Right lung (tissue), 2 donors: ENCODE measurements at regions not wholly inside any gene's neighbourhood (a gene's known extent, or its start where the extent isn't known, plus 50 kb on each side); places are given as distances from the start of the nearest gene placed in this dataset.

ENCODE experiments used
- DNase-seq, 2 donors: peaks; one replicate each; pipeline ENCODE4 v3.0.0-alpha.2; 2013

DNA sequence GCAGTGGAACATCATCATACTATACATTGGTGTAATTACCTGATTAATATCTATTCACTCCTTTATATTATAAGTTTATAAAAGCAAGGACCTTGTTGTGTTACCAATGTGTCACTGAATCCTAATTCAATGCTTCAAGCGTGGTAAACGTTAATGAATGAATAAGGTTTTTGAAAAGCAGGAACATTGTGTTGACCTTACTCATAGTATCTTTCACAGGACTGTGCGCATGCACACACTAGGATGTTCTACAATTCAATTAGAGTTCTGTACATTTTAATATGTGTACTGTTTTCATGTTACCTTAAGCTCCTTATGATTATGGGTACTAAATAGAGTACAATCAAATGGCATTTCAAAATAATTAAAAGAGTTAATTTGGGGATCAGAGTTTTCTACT lies 578.5 kb downstream of the BMP2 start:
- no peak for DNase-seq

DNA sequence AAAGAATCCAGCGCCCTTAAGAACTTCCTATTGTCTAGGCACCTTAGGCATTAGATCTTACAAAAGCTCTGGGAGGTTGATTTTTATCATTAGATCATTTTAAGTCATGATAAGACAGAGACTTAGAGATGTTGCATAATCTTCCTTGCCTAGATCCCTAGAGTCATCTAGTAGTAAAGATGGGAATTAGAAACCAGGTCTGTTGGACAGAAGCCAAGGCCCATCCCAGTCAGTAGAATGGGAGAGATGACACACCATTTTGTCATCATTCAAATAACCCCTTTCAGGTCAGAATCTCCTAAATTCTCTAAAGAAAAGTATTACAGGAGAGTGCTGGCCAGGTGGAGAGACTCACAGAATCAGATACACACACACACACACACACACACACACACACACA lies 579.1 kb downstream of the BMP2 start:
- no peak for DNase-seq

DNA sequence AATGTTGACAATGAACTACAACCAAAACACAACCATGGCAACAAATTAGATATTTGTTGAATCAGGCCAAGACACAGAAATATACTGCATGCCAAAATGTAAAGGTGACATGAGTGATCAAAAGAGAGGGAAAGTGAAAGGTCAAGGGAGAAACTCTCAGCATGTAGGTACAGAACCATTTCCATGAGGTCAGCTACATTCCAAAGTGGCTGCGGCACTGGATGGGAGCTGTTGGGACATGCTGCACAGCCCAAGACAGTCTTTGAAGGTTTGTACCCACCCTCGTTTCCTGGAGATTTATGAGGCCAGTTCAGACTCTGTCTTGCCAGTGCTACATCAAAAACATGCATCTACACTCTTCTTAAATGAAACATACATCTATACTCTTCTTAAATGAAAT lies 579.9 kb downstream of the BMP2 start:
- no peak for DNase-seq

DNA sequence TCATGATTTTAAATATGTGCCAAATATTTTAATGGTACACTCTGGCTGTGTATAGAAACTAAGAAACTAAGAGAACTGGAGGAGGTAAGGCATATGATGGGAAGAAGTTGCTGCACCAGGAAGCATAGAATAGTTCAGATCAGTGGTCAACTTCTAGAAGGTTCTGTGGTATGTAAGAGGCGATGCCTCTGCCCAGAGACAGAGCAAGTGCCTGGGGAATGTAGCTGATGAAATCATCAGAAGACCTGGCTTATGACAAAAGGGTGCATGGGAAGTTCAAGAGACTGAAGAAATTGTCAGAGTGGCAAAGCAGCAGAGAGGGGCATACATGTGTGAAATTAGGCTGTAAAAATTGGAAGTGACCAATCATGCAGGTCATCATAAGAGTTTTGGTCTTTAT lies 580.8 kb downstream of the BMP2 start:
- DNase-seq: no peak

DNA sequence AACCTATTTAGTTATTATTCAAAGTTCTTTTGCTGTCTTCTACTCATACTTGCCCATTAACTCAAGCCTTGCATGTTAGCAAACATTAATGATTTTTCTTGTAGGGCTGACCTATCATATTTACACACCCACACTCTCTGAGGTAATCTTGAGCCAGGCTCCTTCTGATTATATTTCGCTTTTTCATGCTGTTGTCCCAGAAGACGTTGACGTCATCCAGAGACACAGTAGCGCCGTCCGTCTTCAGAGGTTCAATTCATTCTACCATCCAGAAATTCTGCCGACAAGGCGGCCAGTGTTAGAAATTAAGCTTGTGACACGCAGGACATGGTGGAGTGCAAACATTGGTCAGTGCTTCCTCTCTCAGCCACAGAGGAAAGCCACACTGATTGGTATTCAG lies 584.7 kb downstream of the BMP2 start:
- DNase-seq: no peak

DNA sequence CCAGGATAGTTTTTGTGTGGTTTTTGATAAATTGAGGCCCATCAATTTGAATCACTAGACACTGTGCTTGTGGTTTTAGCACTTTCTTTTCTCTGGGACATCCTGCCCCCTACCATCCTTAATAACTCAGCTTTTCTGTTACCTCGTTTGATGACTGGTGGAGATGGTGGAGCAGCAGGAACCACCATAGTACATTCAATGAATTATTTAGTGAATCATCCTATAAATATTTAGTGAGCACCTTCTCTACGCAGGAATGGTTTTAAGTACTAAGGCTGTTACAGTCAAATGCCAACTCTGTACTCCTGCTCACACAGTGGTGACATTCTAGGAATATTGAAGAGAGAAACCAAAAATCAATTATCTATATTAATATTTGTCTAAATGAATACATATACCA lies 585.2 kb downstream of the HAO1 start:
- DNase-seq: no peak

DNA sequence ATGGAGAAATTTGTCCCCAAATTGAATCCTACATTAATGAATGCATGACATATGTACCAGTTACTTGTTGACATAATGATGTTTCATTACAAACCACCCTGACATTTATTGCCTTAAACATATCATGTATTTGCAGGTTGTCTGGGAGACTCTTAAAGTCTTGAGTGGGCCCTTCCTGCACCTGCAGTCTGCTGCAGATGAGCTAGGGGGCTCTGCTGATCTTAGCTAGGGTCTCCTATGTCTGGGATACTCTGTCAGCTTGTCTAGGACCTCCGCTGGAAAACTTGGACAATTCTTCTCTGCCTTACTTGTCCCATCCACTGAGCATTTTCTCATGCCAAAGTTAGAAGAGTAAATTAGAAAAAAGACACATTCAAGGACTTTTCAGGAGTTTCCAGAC lies 581.6 kb downstream of the HAO1 start:
- DNase-seq: no peak

DNA sequence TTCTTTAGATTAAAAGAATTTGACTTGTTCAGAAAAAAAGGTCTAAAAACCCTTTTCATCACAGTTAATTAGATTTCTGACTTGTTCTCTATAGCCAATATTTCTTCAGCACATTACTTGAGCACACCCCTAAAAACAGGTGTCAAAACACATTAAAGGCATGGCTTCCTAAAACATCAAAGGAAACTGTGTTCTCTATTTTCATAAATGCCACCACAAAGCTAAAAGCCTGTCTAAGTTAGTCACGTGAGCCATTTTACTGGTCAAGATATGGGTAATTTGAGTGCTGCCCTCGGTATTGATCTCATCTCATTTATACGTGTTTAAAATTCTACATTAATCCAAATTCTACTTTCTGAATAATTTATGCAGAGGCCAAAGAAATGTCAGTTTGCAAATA lies 580.5 kb downstream of the HAO1 start:
- no peak for DNase-seq

DNA sequence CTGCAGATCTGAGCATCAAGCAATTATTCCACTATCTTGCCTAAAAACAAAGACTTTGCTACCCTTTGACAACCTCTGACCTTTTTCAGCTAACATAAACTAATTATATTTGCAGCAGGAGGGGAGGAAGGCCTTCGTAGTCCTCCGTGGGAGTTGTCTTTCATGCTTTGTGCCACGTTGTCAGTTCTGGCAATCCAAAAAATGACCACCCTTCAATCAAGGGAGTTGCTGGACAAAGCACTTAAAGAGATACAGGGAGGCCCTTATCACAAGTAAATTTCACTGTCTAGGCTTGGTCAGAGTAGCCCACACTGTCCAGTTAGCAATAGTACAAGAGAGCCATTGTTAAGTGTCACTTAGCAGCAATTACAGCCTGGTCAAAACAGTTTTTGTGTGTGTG lies 578.9 kb downstream of the HAO1 start:
- no peak for DNase-seq

DNA sequence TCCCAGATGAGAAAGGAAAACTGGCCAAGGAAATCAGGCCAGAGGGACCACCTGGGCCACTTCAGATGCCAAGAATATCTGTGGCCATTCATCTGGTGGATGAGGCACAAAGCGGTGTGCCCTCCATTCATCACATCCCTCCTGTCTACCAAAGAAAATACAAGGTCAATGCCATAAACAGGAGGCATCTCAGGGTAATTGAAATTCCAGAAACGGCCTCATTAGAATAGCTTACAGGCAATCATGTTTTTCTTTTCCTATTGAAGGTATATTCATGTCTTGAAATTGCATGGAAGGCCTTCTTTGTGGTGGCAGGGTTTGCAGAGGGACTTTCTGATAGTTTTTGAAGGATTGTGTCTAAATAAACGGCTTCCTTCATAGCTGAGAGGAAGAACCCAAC lies 578.3 kb downstream of the HAO1 start:
- DNase-seq: no peak

DNA sequence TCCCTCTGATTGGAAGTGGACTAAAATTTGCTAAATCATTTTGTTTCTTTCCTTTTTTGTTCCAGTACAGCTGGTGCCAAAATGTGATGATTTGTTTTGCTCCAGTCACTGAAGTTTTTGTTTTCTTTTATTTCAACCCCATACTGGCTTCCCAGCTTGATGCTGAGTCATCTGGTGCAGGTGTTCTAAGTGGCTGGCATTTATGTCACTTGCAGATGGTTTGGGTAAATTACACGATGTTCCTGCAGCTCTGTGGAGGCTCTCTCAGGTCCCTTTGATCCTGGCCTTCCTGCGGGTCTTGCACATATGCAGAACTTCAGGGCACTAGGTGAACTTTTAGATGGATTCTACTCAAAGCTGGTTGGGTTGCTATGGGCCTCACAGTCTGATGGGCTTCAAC lies 577.7 kb downstream of the HAO1 start:
- DNase-seq: no peak

DNA sequence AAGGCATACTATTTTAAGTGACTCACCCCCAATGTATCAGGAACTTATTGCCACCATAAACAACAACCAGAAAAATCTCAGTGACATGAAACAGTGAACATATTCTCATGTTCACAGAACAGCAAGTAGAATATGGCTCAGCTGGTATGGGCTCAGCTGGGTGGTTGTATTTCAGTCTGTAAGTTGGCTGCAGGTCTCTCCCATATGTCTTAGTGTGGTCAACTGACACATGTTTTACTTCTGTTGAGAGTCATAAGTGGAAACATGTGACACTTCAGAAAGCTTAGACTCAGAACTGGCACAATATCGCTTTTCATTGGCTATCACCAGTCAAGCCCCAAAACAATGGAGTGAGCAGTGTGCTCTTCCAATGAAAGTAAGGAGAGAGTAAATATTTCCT lies 574.1 kb downstream of the HAO1 start:
- DNase-seq: no peak

DNA sequence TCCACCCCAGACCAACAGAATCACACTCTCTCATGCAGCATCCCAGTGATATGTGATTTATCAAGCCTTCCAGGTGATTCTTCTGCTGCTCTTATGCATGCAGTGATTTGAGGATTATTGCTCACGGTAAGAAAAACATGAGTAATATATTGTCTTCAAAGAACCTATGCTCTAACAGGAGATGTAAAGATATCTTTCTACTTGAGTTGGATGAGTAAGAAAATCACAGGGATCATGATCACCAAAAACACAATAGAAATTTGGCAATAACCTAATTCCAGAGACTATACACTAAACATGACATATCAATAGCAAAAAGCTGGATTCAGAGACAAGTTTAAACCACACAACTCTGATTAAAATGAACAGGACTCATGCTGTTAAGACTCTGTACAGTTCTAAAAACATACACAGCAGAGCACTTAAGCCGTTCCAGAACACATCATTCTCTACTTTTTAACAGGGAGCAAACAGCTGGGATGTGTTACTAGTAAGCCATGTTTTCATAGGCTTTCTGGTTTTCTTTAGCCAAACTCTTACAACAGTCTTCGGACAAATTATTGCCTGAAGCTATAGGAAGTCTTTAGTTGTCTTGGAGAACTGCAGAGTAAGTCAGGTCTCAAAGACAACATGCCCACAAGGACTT lies 568.6 kb downstream of the HAO1 start:
- peak; percentile 70 to 75 for DNase-seq

DNA sequence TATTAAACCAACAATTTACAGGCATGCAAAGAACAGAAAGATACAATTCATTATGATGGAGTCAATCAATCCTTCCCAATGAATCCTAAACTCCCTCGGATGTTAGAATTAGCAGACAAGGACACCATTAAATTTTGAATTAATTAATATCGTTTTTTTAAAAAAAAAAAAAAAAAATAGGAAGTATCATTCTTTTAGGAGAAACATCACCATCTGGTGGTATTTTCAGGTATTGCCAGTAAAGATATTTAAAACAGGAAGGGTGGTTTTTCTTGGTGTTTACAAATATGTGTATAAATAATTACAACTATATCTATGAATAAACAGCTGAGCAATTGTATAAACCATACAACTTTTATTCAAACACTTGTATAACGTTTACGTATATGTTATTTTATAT lies 564.4 kb downstream of the HAO1 start:
- no peak for DNase-seq

DNA sequence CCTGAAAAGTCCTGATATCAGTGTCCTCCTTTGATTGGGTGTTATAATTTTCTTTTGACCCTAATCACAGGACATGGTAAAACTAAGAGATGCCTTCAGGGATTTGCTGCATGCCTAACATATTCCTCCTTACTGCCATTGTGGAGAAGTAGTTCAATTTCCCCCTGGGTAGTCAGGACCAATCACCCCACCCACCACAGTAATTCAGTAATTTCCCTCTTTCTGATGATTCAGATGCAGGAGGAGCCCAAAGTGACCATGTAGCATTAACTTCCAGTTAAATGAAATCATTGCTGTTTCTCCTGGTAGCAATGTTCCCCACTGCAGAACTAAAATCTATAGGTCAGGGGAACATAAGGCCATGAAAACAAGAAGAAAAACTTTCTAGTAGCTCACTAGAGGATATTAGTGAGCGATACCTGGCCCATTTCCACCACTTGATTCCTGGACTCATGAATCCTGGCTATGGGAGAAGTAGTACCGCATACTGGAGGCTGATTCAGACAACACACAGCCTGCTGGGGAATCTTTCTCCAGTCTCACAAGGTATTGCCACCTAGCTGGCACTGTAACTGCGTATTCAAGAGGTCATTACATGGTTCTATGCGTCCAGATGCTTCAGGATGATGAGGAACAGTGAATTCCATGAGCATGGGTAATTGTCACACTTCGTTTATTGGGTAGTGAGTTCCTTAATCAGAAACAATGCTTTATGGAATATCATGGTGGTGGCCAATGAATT lies 561.2 kb downstream of the HAO1 start:
- DNase-seq: no peak

DNA sequence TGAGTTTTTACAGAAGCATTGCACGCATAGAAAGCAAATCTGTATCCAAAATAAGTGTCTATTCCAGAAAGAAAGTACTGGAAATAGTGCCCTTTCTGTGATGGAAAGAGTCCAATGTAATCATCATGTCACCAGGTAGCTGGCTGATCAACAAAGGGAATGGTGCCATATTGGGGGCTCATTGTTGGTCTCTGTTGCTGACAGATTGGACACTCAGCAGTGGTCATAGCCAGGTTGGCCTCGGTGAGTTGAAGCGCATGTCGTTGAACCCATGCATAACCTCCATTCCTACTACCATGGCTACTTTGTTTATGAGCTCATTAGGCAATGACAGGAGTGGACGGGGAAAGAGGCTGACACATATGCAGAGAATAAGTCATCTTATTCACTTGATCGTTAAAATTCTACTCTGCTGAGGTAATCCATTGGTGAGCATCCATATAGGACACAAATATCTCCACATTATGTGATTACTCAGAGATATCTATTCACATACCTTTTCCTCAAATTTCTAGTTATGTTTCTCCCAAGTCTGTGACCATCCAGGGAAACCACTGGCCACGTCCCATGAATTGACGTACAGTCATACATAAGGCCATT lies 560.5 kb downstream of the HAO1 start:
- no peak for DNase-seq

DNA sequence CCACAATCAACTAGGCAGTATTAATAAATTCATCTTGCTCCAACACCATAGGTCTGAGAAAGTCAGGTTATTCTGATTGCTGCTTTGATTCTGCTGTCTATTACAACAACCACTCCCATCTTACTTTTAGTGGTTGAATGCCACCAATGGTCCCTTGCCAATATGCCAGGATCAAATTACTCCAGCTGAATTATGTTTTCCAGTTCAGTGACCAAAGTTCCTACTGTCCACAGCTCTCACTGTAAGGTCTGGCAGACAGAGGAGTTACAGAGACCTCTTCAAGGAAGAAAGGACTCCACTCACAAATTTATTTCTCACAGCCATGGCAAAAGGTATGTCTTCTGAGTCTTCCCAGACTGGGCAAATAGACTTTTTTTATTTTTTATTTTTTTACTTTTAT lies 557.0 kb downstream of the HAO1 start:
- DNase-seq: no peak

DNA sequence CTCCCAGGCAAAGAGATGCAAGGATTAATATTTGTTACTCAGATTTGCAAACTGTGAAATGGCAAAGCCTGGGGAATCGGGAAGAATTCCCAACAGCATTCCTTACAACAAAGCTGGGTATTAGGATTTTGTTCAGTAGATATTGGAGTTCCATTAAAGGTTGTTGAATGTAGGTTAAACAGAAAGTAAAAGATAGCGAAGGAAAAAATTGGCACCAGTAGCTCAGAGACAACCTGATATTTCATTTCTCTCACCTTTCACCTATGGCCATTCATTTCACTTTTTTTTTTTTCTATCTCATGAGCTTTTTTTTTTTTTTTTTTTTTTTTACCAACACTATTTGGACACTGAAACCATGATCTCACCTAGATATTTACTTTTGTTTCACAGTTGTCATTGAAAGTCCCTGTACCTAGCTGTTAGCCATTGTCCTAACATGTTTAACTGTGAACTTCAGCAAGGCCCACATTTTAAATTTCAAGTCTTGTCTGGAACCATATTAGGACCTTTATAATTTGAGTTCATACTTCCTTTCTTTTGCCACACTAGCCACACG lies 552.5 kb downstream of the HAO1 start:
- no peak for DNase-seq

DNA sequence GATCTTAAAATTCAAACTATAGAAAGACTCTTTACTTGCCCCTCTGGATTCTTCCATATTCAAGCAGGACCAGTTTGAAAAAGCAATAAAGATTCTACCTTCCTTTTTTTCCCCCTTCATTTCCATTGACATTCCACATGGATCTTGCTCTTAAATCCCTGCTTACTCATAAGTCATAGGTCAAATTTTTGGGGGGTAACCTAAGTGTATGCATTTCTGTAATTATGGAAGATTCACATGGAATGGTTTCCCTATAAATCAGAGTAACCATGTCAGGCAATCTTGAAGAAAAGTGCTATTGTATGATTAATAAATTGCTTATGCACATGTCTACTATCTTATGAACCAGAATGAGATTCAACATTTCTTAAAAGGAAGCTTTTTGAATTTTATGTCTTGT lies 551.0 kb downstream of the HAO1 start:
- DNase-seq: no peak

DNA sequence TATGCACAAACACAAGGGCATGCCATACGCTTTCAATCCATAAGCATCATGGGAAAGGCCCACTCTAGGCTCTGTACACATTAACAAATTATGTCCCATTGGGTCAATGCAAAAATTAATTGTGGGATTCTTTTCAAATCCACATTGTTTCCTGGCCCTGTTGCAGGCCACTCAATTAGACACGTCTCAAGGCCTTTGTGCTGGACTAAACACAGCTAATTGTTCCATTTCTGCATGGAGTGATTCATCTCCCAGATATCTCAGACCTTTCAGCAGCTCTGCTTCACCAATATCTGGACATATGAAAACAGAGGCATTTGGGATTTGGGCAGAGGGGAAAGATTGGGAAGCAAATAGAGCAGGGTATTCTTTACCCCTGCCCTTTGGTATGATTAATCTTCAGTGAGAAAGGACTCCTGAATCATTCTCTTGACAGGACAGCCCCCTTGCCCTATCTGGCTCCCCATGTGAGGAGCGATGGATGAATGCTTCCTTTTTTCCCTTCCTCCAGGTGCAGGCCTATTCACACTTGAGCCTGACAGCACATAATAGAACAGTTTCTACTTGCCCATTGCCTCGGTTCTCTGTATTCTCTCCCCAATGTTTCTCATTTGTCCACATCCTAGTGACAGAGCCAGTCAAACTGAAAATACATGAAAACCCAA lies 547.6 kb downstream of the HAO1 start:
- DNase-seq: no peak

DNA sequence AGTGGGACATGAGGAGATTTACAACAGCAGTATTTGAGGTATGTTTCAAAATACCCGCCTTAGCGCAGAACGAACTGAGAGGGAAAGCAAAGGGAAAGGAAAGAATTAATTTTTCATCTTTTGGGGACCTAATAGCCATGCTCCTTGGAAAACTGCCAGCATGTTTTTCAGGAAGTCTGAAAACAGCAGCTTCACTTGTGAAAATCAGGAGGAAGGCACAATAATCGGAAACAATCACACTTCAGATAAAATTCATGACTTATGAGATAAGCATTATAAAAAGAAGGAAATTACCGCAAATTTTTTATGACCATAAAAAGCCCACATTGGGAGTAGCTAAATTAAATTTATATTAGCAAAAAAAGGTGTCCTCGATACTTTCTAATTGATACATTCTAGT lies 541.1 kb downstream of the HAO1 start:
- DNase-seq: no peak

DNA sequence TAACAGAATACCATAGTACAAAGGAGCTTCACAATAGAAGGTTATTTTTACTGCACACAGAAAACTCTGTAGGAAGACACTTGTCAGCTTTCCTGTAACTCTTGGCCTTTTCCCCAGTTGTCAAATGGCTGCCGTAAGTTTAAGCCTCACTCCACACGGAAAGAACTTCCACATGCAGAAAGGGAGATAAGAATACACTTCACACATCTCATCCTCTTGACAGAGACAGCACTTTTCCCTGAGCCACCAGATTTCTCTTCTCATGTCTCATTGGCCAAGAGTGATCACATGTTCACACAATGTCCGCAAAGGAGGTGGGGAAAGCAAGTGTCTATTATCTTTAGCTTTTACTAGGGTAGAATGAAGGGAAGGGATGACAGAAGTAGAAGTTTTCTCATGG lies 540.7 kb downstream of the HAO1 start:
- DNase-seq: no peak

DNA sequence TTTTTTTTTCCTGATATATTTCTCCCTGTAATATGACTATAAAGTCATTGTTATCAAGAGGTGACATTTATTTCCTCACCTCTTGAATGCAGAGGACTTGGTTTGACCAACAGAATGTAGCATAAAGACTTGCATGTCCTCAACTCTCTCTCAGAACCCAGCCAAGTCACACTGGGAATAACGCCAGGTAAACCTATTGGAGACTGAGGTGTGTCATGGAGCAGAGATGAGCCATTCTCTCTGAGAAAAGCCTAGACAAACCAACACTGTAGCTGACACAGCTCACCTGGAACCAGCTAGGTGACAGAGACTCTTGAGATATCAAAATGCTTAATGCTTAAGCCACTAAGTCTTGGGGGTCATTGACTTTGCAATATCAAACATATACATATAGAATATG lies 533.6 kb downstream of the HAO1 start:
- DNase-seq: no peak
